ENCODE measurements at regions not wholly inside any gene's neighbourhood (a gene's known extent, or its start where the extent isn't known, plus 50 kb on each side); places are given as distances from the start of the nearest gene placed in this dataset.

- DNase-seq: no peak
- H3K9me3 ChIP-seq: no peaks in the 10 kb centered on the region
- no peak overlapping the region for H3K4me3 ChIP-seq
- H3K36me3 ChIP-seq: no peaks in the 10 kb centered on the region
- H3K27me3 ChIP-seq: no peaks in the 10 kb centered on the region
- no peaks in the 10 kb centered on the region for H3K4me1 ChIP-seq
- ATAC-seq: no peak
- TF ChIP-seq CTCF (IDR thresholded peaks at IDR 0.05): no peak
- intact Hi-C loops (cut with DNase I): no loop called here
- no peak overlapping the region for H3K27ac ChIP-seq
Observed at GRCh38 chr1:72697410-72697809, 415.1 kb upstream of the NEGR1 start.

DNA sequence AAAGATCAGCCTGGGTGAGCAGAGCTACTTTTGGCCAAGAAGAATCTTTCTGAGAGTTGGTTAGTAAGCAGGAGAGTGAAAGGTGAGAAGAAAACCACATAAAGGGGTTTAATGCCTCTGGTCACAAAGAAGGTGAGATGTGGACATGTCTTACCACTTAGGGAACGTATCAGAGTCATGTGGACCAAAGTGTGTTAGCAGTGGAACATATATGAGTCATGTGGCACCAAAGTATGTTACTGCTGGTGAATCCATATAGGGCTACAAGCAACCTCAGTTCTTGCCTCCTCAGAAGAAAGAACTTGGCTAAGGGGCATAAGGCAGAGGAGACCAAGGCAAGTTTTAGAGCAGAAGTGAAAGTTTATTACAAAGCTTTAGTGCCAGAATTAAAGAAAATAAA is 411.6 kb upstream of the NEGR1 start:
- intact Hi-C loops (cut with DNase I): no loop called here
- no peak for DNase-seq
- H3K27ac ChIP-seq: no peak overlapping the region
- no peak for ATAC-seq
- H3K27me3 ChIP-seq: no peaks in the 10 kb centered on the region
- TF ChIP-seq CTCF (IDR thresholded peaks at IDR 0.05): no peak
- no peak overlapping the region for H3K4me3 ChIP-seq
- H3K9me3 ChIP-seq: no peaks in the 10 kb centered on the region
- H3K36me3 ChIP-seq: no peaks in the 10 kb centered on the region
- no peaks in the 10 kb centered on the region for H3K4me1 ChIP-seq

- intact Hi-C loops (cut with DNase I): no loop called here
- no peaks in the 10 kb centered on the region for H3K9me3 ChIP-seq
- H3K36me3 ChIP-seq: no peaks in the 10 kb centered on the region
- H3K4me3 ChIP-seq: no peak overlapping the region
- H3K4me1 ChIP-seq: no peaks in the 10 kb centered on the region
- ATAC-seq (no peak), DNase-seq (no peak)
- no peaks in the 10 kb centered on the region for H3K27me3 ChIP-seq
- no peak for TF ChIP-seq CTCF (IDR thresholded peaks at IDR 0.05)
- no peak overlapping the region for H3K27ac ChIP-seq
Observed at GRCh38 chr1:72693376-72693775, 411.0 kb upstream of the NEGR1 start.

DNA sequence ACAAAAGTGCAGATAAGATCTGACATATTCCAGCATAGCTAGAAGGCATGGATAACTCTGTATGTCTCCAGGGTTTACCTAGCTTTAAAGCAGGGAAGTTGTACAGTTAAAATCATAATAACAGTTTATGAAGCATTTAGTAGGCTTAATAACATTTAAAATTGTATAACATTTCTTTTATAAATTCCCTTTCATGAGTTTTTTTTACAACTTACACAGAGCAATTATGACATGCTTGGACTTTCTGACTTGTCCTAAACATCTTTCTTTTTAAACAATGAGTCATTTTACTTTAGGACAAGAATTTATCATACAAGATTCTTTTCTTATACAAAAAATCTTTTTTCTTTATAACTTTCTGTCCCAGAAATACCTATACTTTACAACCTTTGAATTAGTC is 408.5 kb upstream of the NEGR1 start:
- H3K27ac ChIP-seq: no peak overlapping the region
- TF ChIP-seq CTCF (IDR thresholded peaks at IDR 0.05): no peak
- ATAC-seq: no peak
- no peaks in the 10 kb centered on the region for H3K36me3 ChIP-seq
- intact Hi-C loops (cut with DNase I): no loop called here
- H3K27me3 ChIP-seq: no peaks in the 10 kb centered on the region
- H3K9me3 ChIP-seq: no peaks in the 10 kb centered on the region
- no peak for DNase-seq
- H3K4me3 ChIP-seq: no peak overlapping the region
- no peaks in the 10 kb centered on the region for H3K4me1 ChIP-seq

DNA sequence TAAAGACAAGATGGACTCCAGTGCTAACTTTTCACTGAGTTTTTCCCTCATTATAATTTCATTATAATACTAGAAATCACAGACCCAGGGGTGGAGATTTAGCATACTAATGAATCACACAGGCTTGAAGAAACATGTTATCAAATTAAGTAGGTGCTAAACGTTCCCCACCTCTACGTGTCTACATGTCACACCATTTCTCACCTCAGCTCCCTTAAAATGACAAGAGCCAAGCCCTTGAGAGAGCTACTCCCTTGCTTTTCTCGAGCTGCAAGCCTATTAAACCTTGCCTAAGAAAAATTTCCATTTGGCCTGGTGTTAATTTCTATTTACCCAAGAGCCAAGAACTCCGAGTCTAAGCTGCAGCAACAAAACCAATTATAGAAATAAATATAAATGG is 396.3 kb upstream of the NEGR1 start:
- no peaks in the 10 kb centered on the region for H3K9me3 ChIP-seq
- no peaks in the 10 kb centered on the region for H3K27me3 ChIP-seq
- no peaks in the 10 kb centered on the region for H3K36me3 ChIP-seq
- intact Hi-C loops (cut with DNase I): no loop called here
- no peak overlapping the region for H3K4me3 ChIP-seq
- no peak overlapping the region for H3K27ac ChIP-seq
- TF ChIP-seq CTCF (IDR thresholded peaks at IDR 0.05): no peak
- ATAC-seq (no peak), DNase-seq (no peak)
- H3K4me1 ChIP-seq: no peaks in the 10 kb centered on the region

DNA sequence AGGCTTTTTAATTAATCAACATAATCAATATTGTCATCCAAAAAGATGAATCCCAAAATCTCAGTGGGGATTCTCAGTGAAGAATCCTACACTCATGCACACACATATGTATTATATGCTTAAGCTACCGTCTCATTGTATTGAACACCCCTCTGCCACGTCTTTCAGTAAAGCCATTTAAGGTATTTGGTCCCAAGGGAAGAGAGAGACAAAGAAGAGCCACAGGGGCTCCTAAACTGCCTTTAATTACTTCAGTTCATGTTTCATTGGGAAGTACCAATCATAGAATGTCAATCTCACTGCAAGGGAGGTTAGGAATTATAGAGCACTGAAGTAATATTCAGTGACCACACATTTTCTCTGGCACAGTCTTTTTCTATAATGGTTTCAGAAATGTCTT is 388.6 kb upstream of the NEGR1 start:
- Histone ChIP-seq H3K36me3 (no peaks in the 10 kb centered on the region), H3K9me3 (no peaks in the 10 kb centered on the region), H3K27me3 (no peaks in the 10 kb centered on the region), H3K4me1 (no peaks in the 10 kb centered on the region), H3K4me3 (no peak overlapping the region), H3K27ac (no peak overlapping the region)
- intact Hi-C loops (cut with DNase I): no loop called here
- ATAC-seq (no peak), DNase-seq (no peak)
- no peak for TF ChIP-seq CTCF (IDR thresholded peaks at IDR 0.05)
